ENCODE measurements at regions not wholly inside any gene's neighbourhood (a gene's known extent, or its start where the extent isn't known, plus 50 kb on each side); places are given as distances from the start of the nearest gene placed in this dataset.

- H3K36me3 ChIP-seq (ENCODE audit: control insufficient read depth, insufficient read depth, low read length), result no peaks in the 10 kb centered on the region
- H3K9ac ChIP-seq (ENCODE audit: low read depth, low read length), result no peak overlapping the region
- no peaks in the 10 kb centered on the region for H3K4me1 ChIP-seq (ENCODE audit: control insufficient read depth, insufficient read depth, low read length)
- no peaks in the 10 kb centered on the region for H3K27me3 ChIP-seq (ENCODE audit: control insufficient read depth, insufficient read depth, low read length)
- no peak overlapping the region for H3K4me3 ChIP-seq (ENCODE audit: low read depth, low read length)
- H3K9me3 ChIP-seq (ENCODE audit: control insufficient read depth, insufficient read depth, low read length), result no peaks in the 10 kb centered on the region
Observed at GRCh38 chr20:10990625-10991382, 317.0 kb upstream of the JAG1 start.

DNA sequence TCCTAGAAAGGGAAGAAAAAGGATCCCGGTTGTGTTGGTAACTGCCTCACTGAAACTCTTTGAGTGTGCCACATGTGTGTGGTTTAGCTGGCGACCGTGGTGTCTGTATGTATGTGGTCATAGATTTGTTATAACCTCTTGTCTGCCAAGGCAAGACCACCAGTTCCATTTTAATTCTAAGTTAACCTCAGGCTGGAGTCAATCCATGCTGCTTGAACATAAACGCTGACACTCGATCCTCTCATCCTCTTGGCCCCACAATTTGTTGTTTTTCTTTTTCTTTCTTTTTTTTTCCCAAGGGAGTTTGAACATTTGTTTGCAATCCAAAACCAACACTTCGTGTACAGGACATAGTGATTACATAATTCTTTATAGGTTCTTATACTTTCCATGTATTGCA lies 318.9 kb upstream of the JAG1 start:
- Histone ChIP-seq H3K27me3 (ENCODE audit: control insufficient read depth, insufficient read depth, low read length) (no peaks in the 10 kb centered on the region), H3K36me3 (ENCODE audit: control insufficient read depth, insufficient read depth, low read length) (no peaks in the 10 kb centered on the region), H3K9me3 (ENCODE audit: control insufficient read depth, insufficient read depth, low read length) (no peaks in the 10 kb centered on the region), H3K4me3 (ENCODE audit: low read depth, low read length) (no peak overlapping the region), H3K9ac (ENCODE audit: low read depth, low read length) (no peak overlapping the region), H3K4me1 (ENCODE audit: control insufficient read depth, insufficient read depth, low read length) (no peaks in the 10 kb centered on the region)

GRCh38 chr20:10994991-10995700 lies 321.3 kb upstream of the JAG1 start:
- Histone ChIP-seq H3K27me3 (ENCODE audit: control insufficient read depth, insufficient read depth, low read length) (no peaks in the 10 kb centered on the region), H3K36me3 (ENCODE audit: control insufficient read depth, insufficient read depth, low read length) (no peaks in the 10 kb centered on the region), H3K4me1 (ENCODE audit: control insufficient read depth, insufficient read depth, low read length) (no peaks in the 10 kb centered on the region), H3K9me3 (ENCODE audit: control insufficient read depth, insufficient read depth, low read length) (no peaks in the 10 kb centered on the region), H3K9ac (ENCODE audit: low read depth, low read length) (no peak overlapping the region), H3K4me3 (ENCODE audit: low read depth, low read length) (no peak overlapping the region)

DNA sequence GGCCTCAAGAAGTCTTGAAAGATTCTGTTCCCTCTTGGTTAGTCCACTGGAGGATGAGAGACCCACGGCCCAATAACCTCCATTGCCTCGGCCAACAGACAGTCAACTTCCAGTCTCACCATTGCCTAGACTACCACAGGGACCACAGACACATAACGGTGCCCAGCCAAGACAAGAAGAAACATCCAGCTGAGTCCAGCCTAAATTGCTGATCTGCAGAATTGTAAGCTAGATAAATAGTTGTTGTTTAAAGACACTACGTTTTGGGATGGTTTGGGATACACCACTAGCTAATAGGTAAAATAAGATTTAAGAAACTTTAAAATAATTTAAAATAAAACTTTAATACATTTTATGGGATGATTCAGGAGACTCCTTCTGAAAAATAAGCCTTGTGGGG lies 324.7 kb upstream of the JAG1 start:
- no peak overlapping the region for H3K9ac ChIP-seq (ENCODE audit: low read depth, low read length)
- no peak overlapping the region for H3K4me3 ChIP-seq (ENCODE audit: low read depth, low read length)
- no peaks in the 10 kb centered on the region for H3K9me3 ChIP-seq (ENCODE audit: control insufficient read depth, insufficient read depth, low read length)
- H3K36me3 ChIP-seq (ENCODE audit: control insufficient read depth, insufficient read depth, low read length), result no peaks in the 10 kb centered on the region
- no peaks in the 10 kb centered on the region for H3K4me1 ChIP-seq (ENCODE audit: control insufficient read depth, insufficient read depth, low read length)
- H3K27me3 ChIP-seq (ENCODE audit: control insufficient read depth, insufficient read depth, low read length), result no peaks in the 10 kb centered on the region

DNA sequence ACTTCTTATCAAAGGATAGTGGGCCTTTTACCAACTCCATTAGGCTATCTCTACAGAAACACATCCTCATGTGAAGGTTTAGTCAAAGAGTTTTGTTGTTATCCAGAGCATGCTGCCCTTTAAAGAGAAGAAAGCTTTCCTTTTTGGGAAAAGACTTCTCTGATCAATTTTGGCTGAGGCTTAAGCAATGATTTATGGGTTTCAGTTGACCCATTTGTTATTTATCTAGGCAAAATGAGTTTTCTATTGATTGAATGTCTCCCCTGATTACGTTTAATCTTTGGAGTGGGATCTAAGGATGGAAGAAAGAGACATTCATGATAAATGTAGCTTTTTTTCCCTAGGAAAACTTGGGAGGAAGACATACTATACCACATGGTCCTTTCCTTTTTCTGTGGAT lies 326.6 kb upstream of the JAG1 start:
- no peaks in the 10 kb centered on the region for H3K9me3 ChIP-seq (ENCODE audit: control insufficient read depth, insufficient read depth, low read length)
- H3K4me3 ChIP-seq (ENCODE audit: low read depth, low read length), result no peak overlapping the region
- H3K9ac ChIP-seq (ENCODE audit: low read depth, low read length), result no peak overlapping the region
- no peaks in the 10 kb centered on the region for H3K27me3 ChIP-seq (ENCODE audit: control insufficient read depth, insufficient read depth, low read length)
- H3K4me1 ChIP-seq (ENCODE audit: control insufficient read depth, insufficient read depth, low read length), result no peaks in the 10 kb centered on the region
- H3K36me3 ChIP-seq (ENCODE audit: control insufficient read depth, insufficient read depth, low read length), result no peaks in the 10 kb centered on the region

- Histone ChIP-seq H3K27me3 (ENCODE audit: control insufficient read depth, insufficient read depth, low read length) (no peaks in the 10 kb centered on the region), H3K9ac (ENCODE audit: low read depth, low read length) (no peak overlapping the region), H3K9me3 (ENCODE audit: control insufficient read depth, insufficient read depth, low read length) (no peaks in the 10 kb centered on the region), H3K36me3 (ENCODE audit: control insufficient read depth, insufficient read depth, low read length) (no peaks in the 10 kb centered on the region), H3K4me3 (ENCODE audit: low read depth, low read length) (no peak overlapping the region), H3K4me1 (ENCODE audit: control insufficient read depth, insufficient read depth, low read length) (no peaks in the 10 kb centered on the region)
Observed at GRCh38 chr20:11001302-11001701, 327.5 kb upstream of the JAG1 start.

DNA sequence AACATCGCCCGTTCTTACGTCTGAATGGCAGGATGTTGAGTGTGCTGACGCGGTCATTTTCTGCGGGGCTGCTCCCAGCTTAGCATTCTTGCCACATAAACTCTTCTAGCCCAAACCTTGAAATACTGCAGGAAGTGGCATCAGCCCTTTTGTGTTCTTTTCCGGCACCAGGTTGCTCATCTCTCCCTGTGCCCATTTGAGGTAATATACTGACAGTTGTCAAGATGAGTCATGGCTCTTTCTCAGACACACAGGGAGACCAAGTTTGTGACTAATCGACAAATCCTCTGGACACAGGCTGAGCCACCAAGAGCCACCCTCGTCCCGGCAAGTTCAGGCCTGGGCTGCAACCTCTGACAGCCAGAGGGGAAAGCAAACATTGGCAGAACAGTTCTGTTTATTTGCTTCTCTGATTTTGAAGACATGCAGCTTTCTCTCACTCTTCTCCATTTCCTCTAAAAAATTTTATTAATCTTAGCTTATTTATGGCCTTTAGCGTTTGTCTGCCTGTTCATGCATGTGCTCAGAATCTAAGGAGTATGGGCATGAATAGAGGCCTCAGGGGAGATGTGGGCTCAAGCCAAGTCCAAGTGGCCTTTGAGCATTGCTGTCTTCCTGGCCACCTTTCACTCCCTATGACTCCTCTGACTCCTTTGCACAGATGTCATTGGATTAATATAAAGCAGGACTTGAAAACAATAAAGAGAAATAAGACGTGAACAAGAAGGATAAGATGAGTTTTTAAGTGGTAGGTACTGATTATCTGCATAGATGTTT lies 328.2 kb upstream of the JAG1 start:
- Histone ChIP-seq H3K4me1 (ENCODE audit: control insufficient read depth, insufficient read depth, low read length) (no peaks in the 10 kb centered on the region), H3K4me3 (ENCODE audit: low read depth, low read length) (no peak overlapping the region), H3K9ac (ENCODE audit: low read depth, low read length) (no peak overlapping the region), H3K9me3 (ENCODE audit: control insufficient read depth, insufficient read depth, low read length) (no peaks in the 10 kb centered on the region), H3K27me3 (ENCODE audit: control insufficient read depth, insufficient read depth, low read length) (no peaks in the 10 kb centered on the region), H3K36me3 (ENCODE audit: control insufficient read depth, insufficient read depth, low read length) (no peaks in the 10 kb centered on the region)

DNA sequence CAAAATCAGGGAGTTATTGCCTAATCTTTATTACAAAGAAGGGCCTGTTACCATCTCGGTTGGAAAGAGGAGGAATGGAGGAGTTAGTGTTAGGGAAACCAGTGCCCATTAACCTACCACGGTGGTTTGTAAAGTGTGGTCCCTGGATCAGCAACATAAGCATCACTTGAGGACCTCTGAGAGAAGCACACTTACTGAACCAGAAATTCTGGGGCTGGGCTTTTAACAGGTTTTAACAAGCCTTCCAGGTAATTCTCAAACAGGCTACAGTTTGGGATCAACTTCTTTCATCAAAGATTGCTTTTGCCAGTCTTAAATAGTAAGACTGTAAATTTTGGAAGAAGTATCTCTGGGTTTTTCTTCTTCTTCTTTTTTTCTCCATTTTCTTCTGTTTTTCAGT lies 329.5 kb upstream of the JAG1 start:
- Histone ChIP-seq H3K4me1 (ENCODE audit: control insufficient read depth, insufficient read depth, low read length) (no peaks in the 10 kb centered on the region), H3K4me3 (ENCODE audit: low read depth, low read length) (no peak overlapping the region), H3K27me3 (ENCODE audit: control insufficient read depth, insufficient read depth, low read length) (no peaks in the 10 kb centered on the region), H3K36me3 (ENCODE audit: control insufficient read depth, insufficient read depth, low read length) (no peaks in the 10 kb centered on the region), H3K9ac (ENCODE audit: low read depth, low read length) (no peak overlapping the region), H3K9me3 (ENCODE audit: control insufficient read depth, insufficient read depth, low read length) (no peaks in the 10 kb centered on the region)

- Histone ChIP-seq H3K4me1 (ENCODE audit: control insufficient read depth, insufficient read depth, low read length) (no peaks in the 10 kb centered on the region), H3K9me3 (ENCODE audit: control insufficient read depth, insufficient read depth, low read length) (no peaks in the 10 kb centered on the region), H3K4me3 (ENCODE audit: low read depth, low read length) (no peak overlapping the region), H3K9ac (ENCODE audit: low read depth, low read length) (no peak overlapping the region), H3K36me3 (ENCODE audit: control insufficient read depth, insufficient read depth, low read length) (no peaks in the 10 kb centered on the region), H3K27me3 (ENCODE audit: control insufficient read depth, insufficient read depth, low read length) (no peaks in the 10 kb centered on the region)
Observed at GRCh38 chr20:11008444-11009033, 334.7 kb upstream of the JAG1 start.

DNA sequence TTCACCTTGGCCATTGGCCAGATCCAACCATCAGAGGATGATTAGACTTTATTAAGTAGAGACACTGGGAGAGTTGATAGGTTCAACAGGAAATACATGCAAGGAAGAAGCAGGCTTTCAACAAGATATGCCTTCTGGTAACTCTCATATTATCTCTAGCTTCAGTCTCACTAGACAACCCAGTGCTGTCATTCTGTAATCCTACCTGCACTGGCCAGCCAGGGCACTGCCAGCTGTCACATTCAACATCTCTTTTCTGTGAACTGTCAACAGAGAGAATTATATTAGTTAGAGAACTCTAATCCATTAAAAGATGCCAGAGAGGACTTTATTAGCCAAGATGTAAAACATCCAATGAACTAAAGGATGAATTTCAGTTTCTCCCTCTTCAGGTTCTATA lies 337.9 kb upstream of the JAG1 start:
- H3K9ac ChIP-seq (ENCODE audit: low read depth, low read length), result no peak overlapping the region
- H3K4me3 ChIP-seq (ENCODE audit: low read depth, low read length), result no peak overlapping the region
- H3K36me3 ChIP-seq (ENCODE audit: control insufficient read depth, insufficient read depth, low read length), result no peaks in the 10 kb centered on the region
- no peaks in the 10 kb centered on the region for H3K9me3 ChIP-seq (ENCODE audit: control insufficient read depth, insufficient read depth, low read length)
- H3K4me1 ChIP-seq (ENCODE audit: control insufficient read depth, insufficient read depth, low read length), result no peaks in the 10 kb centered on the region
- no peaks in the 10 kb centered on the region for H3K27me3 ChIP-seq (ENCODE audit: control insufficient read depth, insufficient read depth, low read length)

DNA sequence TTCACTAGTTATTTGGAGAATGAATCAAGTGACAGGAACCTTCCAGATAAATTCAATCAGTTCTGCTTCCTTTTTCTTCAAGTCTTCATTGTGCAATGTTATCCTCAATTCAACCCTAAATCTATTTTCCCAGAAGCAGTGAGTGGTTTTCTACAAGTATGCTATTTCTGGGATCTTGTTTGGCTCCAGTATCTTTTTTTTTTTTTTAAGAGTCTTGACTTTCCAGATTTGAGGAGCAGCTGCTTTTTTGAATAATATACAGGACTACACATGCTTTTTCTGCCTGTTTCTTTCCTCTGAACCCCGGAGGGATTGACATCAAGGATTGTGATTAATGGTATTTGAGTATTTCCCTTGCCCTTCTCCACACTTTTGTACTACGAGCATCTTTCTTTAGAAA lies 339.2 kb upstream of the JAG1 start:
- Histone ChIP-seq H3K4me1 (ENCODE audit: control insufficient read depth, insufficient read depth, low read length) (no peaks in the 10 kb centered on the region), H3K4me3 (ENCODE audit: low read depth, low read length) (no peak overlapping the region), H3K9ac (ENCODE audit: low read depth, low read length) (no peak overlapping the region), H3K27me3 (ENCODE audit: control insufficient read depth, insufficient read depth, low read length) (no peaks in the 10 kb centered on the region), H3K9me3 (ENCODE audit: control insufficient read depth, insufficient read depth, low read length) (no peaks in the 10 kb centered on the region), H3K36me3 (ENCODE audit: control insufficient read depth, insufficient read depth, low read length) (no peaks in the 10 kb centered on the region)
